Muscle of leg (tissue), 3 donors: ENCODE measurements at regions not wholly inside any gene's neighbourhood (a gene's known extent, or its start where the extent isn't known, plus 50 kb on each side); places are given as distances from the start of the nearest gene placed in this dataset.

Experiments
- DNase-seq: peaks from one replicate; pipeline ENCODE4 v3.0.0; 2013
- H3K27ac ChIP-seq: one replicate; pipeline ENCODE4 v1.5.1; 2013; ENCODE audit warnings: mild to moderate bottlenecking, low read length, control low read depth
- H3K27me3 ChIP-seq: one replicate; pipeline ENCODE4 v1.6.1; 2013; ENCODE audit warnings: low read length; ENCODE audit not compliant: control insufficient read depth, insufficient read depth
- H3K36me3 ChIP-seq: one replicate; pipeline ENCODE4 v1.6.1; 2013; ENCODE audit warnings: low read length; ENCODE audit not compliant: control insufficient read depth, insufficient read depth
- H3K4me1 ChIP-seq: one replicate; pipeline ENCODE4 v1.6.1; 2013; ENCODE audit warnings: low read length; ENCODE audit not compliant: control insufficient read depth, insufficient read depth
- H3K4me3 ChIP-seq: one replicate; pipeline ENCODE4 v1.5.1; 2013; ENCODE audit warnings: low read length, control low read depth
- H3K9me3 ChIP-seq: replicated peaks from 2 replicates; pipeline ENCODE4 v1.6.1; 2013; ENCODE audit warnings: low read depth, low read length; ENCODE audit not compliant: control insufficient read depth
- WGBS: methylation state at CpG from one replicate; pipeline ENCODE4 v1.1.5; 2013; ENCODE audit warnings: missing lambda C conversion rate; ENCODE audit not compliant: insufficient coverage; 5-methylcytosine and 5-hydroxymethylcytosine counted together

- H3K27me3 ChIP-seq, result no peaks in the 10 kb centered on the region
- 90% methylated on average over 2 of the region's 3 CpGs for WGBS
- peaks cover 7% of the 10 kb centered on the region for H3K9me3 ChIP-seq
- no peaks in the 10 kb centered on the region for H3K36me3 ChIP-seq
- no peak overlapping the region for H3K27ac ChIP-seq
- no peaks in the 10 kb centered on the region for H3K4me1 ChIP-seq
- no peak for DNase-seq
- H3K4me3 ChIP-seq, result no peak overlapping the region
Observed at GRCh38 chr1:79224537-79224936, 218.0 kb upstream of the ADGRL4 start.

- 89% methylated on average over 2 of the region's 2 CpGs for WGBS
- Histone ChIP-seq H3K4me1 (no peaks in the 10 kb centered on the region), H3K27ac (no peak overlapping the region), H3K36me3 (no peaks in the 10 kb centered on the region), H3K27me3 (no peaks in the 10 kb centered on the region), H3K9me3 (peaks cover 7% of the 10 kb centered on the region), H3K4me3 (no peak overlapping the region)
- no peak for DNase-seq
Observed at GRCh38 chr1:79220509-79220908, 214.0 kb upstream of the ADGRL4 start.

- WGBS, result no CpG with 5 or more reads among the region's 4 CpGs
- no peak for DNase-seq
- Histone ChIP-seq H3K4me1 (no peaks in the 10 kb centered on the region), H3K27me3 (no peaks in the 10 kb centered on the region), H3K36me3 (no peaks in the 10 kb centered on the region), H3K9me3 (no peaks in the 10 kb centered on the region), H3K4me3 (no peak overlapping the region), H3K27ac (no peak overlapping the region)
Observed at GRCh38 chr1:79215311-79215710, 208.8 kb upstream of the ADGRL4 start.

- no CpG with 5 or more reads among the region's 4 CpGs for WGBS
- Histone ChIP-seq H3K36me3 (no peaks in the 10 kb centered on the region), H3K4me3 (no peak overlapping the region), H3K4me1 (no peaks in the 10 kb centered on the region), H3K27ac (no peak overlapping the region), H3K27me3 (no peaks in the 10 kb centered on the region), H3K9me3 (no peaks in the 10 kb centered on the region)
- DNase-seq, result no peak
Observed at GRCh38 chr1:79207786-79208185, 201.3 kb upstream of the ADGRL4 start.

GRCh38 chr1:79207331-79207730 is 200.8 kb upstream of the ADGRL4 start:
- no peaks in the 10 kb centered on the region for H3K27me3 ChIP-seq
- DNase-seq, result no peak
- H3K36me3 ChIP-seq, result no peaks in the 10 kb centered on the region
- no peaks in the 10 kb centered on the region for H3K4me1 ChIP-seq
- WGBS, result 100% methylated on average over 2 of the region's 5 CpGs
- no peaks in the 10 kb centered on the region for H3K9me3 ChIP-seq
- no peak overlapping the region for H3K27ac ChIP-seq
- no peak overlapping the region for H3K4me3 ChIP-seq

GRCh38 chr1:79204779-79205479 is 198.4 kb upstream of the ADGRL4 start:
- no peak for DNase-seq
- H3K36me3 ChIP-seq, result no peaks in the 10 kb centered on the region
- no peaks in the 10 kb centered on the region for H3K4me1 ChIP-seq
- H3K4me3 ChIP-seq, result no peak overlapping the region
- 96% methylated on average over 2 of the region's 4 CpGs for WGBS
- H3K27me3 ChIP-seq, result no peaks in the 10 kb centered on the region
- H3K27ac ChIP-seq, result no peak overlapping the region
- H3K9me3 ChIP-seq, result no peaks in the 10 kb centered on the region

- Histone ChIP-seq H3K36me3 (no peaks in the 10 kb centered on the region), H3K4me1 (no peaks in the 10 kb centered on the region), H3K27me3 (no peaks in the 10 kb centered on the region), H3K4me3 (no peak overlapping the region), H3K27ac (no peak overlapping the region), H3K9me3 (no peaks in the 10 kb centered on the region)
- no peak for DNase-seq
- WGBS, result 50% methylated on average over 1 of the region's 2 CpGs
Observed at GRCh38 chr1:79198832-79199231, 192.3 kb upstream of the ADGRL4 start.

- no CpG with 5 or more reads among the region's 2 CpGs for whole genome bisulfite sequencing
- Histone ChIP-seq H3K27ac (no peak overlapping the region), H3K4me1 (no peaks in the 10 kb centered on the region), H3K9me3 (no peaks in the 10 kb centered on the region), H3K36me3 (no peaks in the 10 kb centered on the region), H3K4me3 (no peak overlapping the region), H3K27me3 (no peaks in the 10 kb centered on the region)
- peak; percentile 45 for DNase-seq
Observed at GRCh38 chr1:79197421-79197820, 190.9 kb upstream of the ADGRL4 start.

GRCh38 chr1:79196211-79196610 is 189.7 kb upstream of the ADGRL4 start:
- Histone ChIP-seq H3K4me3 (no peak overlapping the region), H3K27ac (no peak overlapping the region), H3K27me3 (no peaks in the 10 kb centered on the region), H3K4me1 (no peaks in the 10 kb centered on the region), H3K36me3 (no peaks in the 10 kb centered on the region), H3K9me3 (no peaks in the 10 kb centered on the region)
- 75% methylated on average over 1 of the region's 2 CpGs for WGBS
- DNase-seq, result no peak

- Histone ChIP-seq H3K27me3 (no peaks in the 10 kb centered on the region), H3K9me3 (no peaks in the 10 kb centered on the region), H3K27ac (peak overlapping the region; percentile 39), H3K36me3 (no peaks in the 10 kb centered on the region), H3K4me3 (no peak overlapping the region), H3K4me1 (no peaks in the 10 kb centered on the region)
- WGBS, result 100% methylated on average over 2 of the region's 7 CpGs
- peak; percentile 47 for DNase-seq
Observed at GRCh38 chr1:79193211-79194079, 186.9 kb upstream of the ADGRL4 start.
